ENCODE measurements at regions not wholly inside any gene's neighbourhood (a gene's known extent, or its start where the extent isn't known, plus 50 kb on each side); places are given as distances from the start of the nearest gene placed in this dataset.

GRCh38 chr6:94376876-94377275 is 957.5 kb upstream of the EPHA7 start:
- no peak for DNase-seq (ENCODE audit: low read depth)

GRCh38 chr6:94372229-94372628 is 952.9 kb upstream of the EPHA7 start:
- DNase-seq (ENCODE audit: low read depth): no peak

GRCh38 chr6:94367316-94367715 is 948.0 kb upstream of the EPHA7 start:
- no peak for DNase-seq (ENCODE audit: low read depth)

GRCh38 chr6:94362061-94362864 is 942.9 kb upstream of the EPHA7 start:
- DNase-seq (ENCODE audit: low read depth): no peak

GRCh38 chr6:94361304-94362060 is 942.1 kb upstream of the EPHA7 start:
- DNase-seq (ENCODE audit: low read depth): no peak

GRCh38 chr6:94357381-94357980 is 938.1 kb upstream of the EPHA7 start:
- no peak for DNase-seq (ENCODE audit: low read depth)

- DNase-seq (ENCODE audit: low read depth): no peak
Observed at GRCh38 chr6:94350833-94351232, 931.5 kb upstream of the EPHA7 start.

- no peak for DNase-seq (ENCODE audit: low read depth)
Observed at GRCh38 chr6:94349227-94349626, 929.9 kb upstream of the EPHA7 start.

- no peak for DNase-seq (ENCODE audit: low read depth)
Observed at GRCh38 chr6:94344866-94345265, 925.5 kb upstream of the EPHA7 start.

GRCh38 chr6:94341173-94341572 is 921.8 kb upstream of the EPHA7 start:
- DNase-seq (ENCODE audit: low read depth): no peak

GRCh38 chr6:94323853-94324252 is 904.5 kb upstream of the EPHA7 start:
- no peak for DNase-seq (ENCODE audit: low read depth)

- DNase-seq (ENCODE audit: low read depth): no peak
Observed at GRCh38 chr6:94300424-94301144, 881.2 kb upstream of the EPHA7 start.

- no peak for DNase-seq (ENCODE audit: low read depth)
Observed at GRCh38 chr6:94289131-94289530, 869.8 kb upstream of the EPHA7 start.

- no peak for DNase-seq (ENCODE audit: low read depth)
Observed at GRCh38 chr6:94278146-94278545, 858.8 kb upstream of the EPHA7 start.

GRCh38 chr6:94272327-94272726 is 853.0 kb upstream of the EPHA7 start:
- DNase-seq (ENCODE audit: low read depth): no peak

GRCh38 chr6:94270091-94270948 is 851.0 kb upstream of the EPHA7 start:
- DNase-seq (ENCODE audit: low read depth): no peak

GRCh38 chr6:94269256-94269655 is 849.9 kb upstream of the EPHA7 start:
- no peak for DNase-seq (ENCODE audit: low read depth)

- DNase-seq (ENCODE audit: low read depth): no peak
Observed at GRCh38 chr6:94260765-94261164, 841.4 kb upstream of the EPHA7 start.

GRCh38 chr6:94254689-94255088 is 835.3 kb upstream of the EPHA7 start:
- peak; percentile 4 for DNase-seq (ENCODE audit: low read depth)

GRCh38 chr6:94251878-94252277 is 832.5 kb upstream of the EPHA7 start:
- no peak for DNase-seq (ENCODE audit: low read depth)

- DNase-seq (ENCODE audit: low read depth): no peak
Observed at GRCh38 chr6:94245395-94245794, 826.0 kb upstream of the EPHA7 start.
